Keratinocyte (primary cell): ENCODE measurements at regions not wholly inside any gene's neighbourhood (a gene's known extent, or its start where the extent isn't known, plus 50 kb on each side); places are given as distances from the start of the nearest gene placed in this dataset.

Source experiments
- EZH2 ChIP-seq: IDR thresholded peaks from one replicate; pipeline ENCODE4 v1.6.1; 2012; ENCODE audit warnings: inconsistent platforms, mild to moderate bottlenecking, low read length, moderate library complexity
- TF ChIP-seq, protein P1 (sequence below), 3 experiments: IDR thresholded peaks in 1 of 3; conservative IDR thresholded peaks in 1 of 3; optimal IDR thresholded peaks in 1 of 3; 2 replicates in 2 of 3; 3 replicates in 1 of 3; pipeline versions ENCODE3 to v1.5.1; 2011; ENCODE audit warnings: low read length in 3 of 3, mild to moderate bottlenecking in 3 of 3, moderate library complexity in 2 of 3, control low read depth in 1 of 3, inconsistent platforms in 1 of 3; ENCODE audit not compliant: insufficient read depth in 2 of 3; ENCODE audit errors: extremely low read depth in 1 of 3

DNA sequence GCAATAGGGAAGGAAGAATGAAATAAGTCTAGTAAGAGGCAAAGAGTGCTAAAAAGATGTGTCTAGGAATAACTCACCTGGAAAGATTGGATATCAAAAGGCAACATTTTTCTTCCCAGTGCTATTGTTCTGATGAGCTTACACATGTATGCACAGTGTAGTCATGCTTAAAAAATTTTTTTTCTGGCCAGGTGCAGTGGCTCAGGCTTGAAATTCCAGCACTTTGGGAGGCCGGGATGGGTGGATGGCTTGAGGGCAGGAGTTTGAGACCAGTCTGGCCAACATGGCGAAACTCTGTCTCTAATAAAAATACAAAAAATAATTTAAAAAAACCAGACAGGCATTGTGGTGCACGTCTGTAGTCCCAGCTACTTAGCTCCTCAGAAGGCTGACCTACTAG lies 795.8 kb upstream of the IGFBP7 start:
- TF ChIP-seq, protein P1, sequence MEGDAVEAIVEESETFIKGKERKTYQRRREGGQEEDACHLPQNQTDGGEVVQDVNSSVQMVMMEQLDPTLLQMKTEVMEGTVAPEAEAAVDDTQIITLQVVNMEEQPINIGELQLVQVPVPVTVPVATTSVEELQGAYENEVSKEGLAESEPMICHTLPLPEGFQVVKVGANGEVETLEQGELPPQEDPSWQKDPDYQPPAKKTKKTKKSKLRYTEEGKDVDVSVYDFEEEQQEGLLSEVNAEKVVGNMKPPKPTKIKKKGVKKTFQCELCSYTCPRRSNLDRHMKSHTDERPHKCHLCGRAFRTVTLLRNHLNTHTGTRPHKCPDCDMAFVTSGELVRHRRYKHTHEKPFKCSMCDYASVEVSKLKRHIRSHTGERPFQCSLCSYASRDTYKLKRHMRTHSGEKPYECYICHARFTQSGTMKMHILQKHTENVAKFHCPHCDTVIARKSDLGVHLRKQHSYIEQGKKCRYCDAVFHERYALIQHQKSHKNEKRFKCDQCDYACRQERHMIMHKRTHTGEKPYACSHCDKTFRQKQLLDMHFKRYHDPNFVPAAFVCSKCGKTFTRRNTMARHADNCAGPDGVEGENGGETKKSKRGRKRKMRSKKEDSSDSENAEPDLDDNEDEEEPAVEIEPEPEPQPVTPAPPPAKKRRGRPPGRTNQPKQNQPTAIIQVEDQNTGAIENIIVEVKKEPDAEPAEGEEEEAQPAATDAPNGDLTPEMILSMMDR (optimal IDR thresholded peaks at IDR 0.05 in 1 of 3, IDR thresholded peaks at IDR 0.05 in 1 of 3, conservative IDR thresholded peaks at IDR 0.05 in 1 of 3; ENCODE audit: extremely low read depth in 1 of 3, insufficient read depth in 2 of 3, low read length in 3 of 3) = no peak
- no peak for TF ChIP-seq EZH2
